ENCODE measurements at regions not wholly inside any gene's neighbourhood (a gene's known extent, or its start where the extent isn't known, plus 50 kb on each side); places are given as distances from the start of the nearest gene placed in this dataset.

GRCh38 chr2:72008608-72009007 is 139.1 kb downstream of the CYP26B1 start:
- no peak for TF ChIP-seq EZH2 (IDR thresholded peaks at IDR 0.05; ENCODE audit: low read depth, unreplicated experiment)
- TF ChIP-seq CTCF (conservative IDR thresholded peaks at IDR 0.05; ENCODE audit: low read depth in 2 of 2) = no peak
- TF ChIP-seq POLR2AphosphoS5 (IDR thresholded peaks at IDR 0.05; ENCODE audit: low read depth) = no peak
